Brain microvascular endothelial cell (primary cell): ENCODE measurements at regions not wholly inside any gene's neighbourhood (a gene's known extent, or its start where the extent isn't known, plus 50 kb on each side); places are given as distances from the start of the nearest gene placed in this dataset.

Source experiments
- DNase-seq: peaks from one replicate; pipeline ENCODE4 v3.0.0-alpha.2; 2020
- H3K27ac ChIP-seq: fragments of 250-450 bp; sonication (Bioruptor Pico); 2 replicates; pipeline ENCODE4 v1.5.1; 2020; ENCODE audit warnings: mild to moderate bottlenecking, moderate library complexity
- H3K27me3 ChIP-seq: fragments of 250-450 bp; sonication (Bioruptor Pico); replicated peaks from 2 replicates; pipeline ENCODE4 v1.5.1; 2020; ENCODE audit warnings: mild to moderate bottlenecking
- H3K36me3 ChIP-seq: fragments of 250-450 bp; sonication (Bioruptor Pico); replicated peaks from 2 replicates; pipeline ENCODE4 v1.5.1; 2020; ENCODE audit warnings: mild to moderate bottlenecking
- H3K4me3 ChIP-seq: 2 replicates; pipeline ENCODE4 v1.5.1; 2011; ENCODE audit warnings: low read depth, mild to moderate bottlenecking, control low read depth, low read length, moderate library complexity
- CTCF ChIP-seq: IDR thresholded peaks from 2 replicates; pipeline ENCODE4 v1.5.1; 2011; ENCODE audit warnings: low read depth, mild to moderate bottlenecking, moderate library complexity, low read length, control low read depth, inconsistent platforms; ENCODE audit errors: missing control alignments
- in situ Hi-C: cut with HindIII; loops from 2 replicates; pipeline ENCODE4 v1.10.0; 2017; ENCODE audit warnings: low sequenced_read_pairs, low pct_ligation_motif_present

GRCh38 chr3:66719796-66720356 is 219.1 kb upstream of the LRIG1 start:
- no peak overlapping the region for H3K4me3 ChIP-seq
- in situ Hi-C loops: no loop called here
- H3K36me3 ChIP-seq: no peaks in the 10 kb centered on the region
- TF ChIP-seq CTCF: no peak
- H3K27me3 ChIP-seq: no peaks in the 10 kb centered on the region
- DNase-seq: no peak
- H3K27ac ChIP-seq: no peak overlapping the region

GRCh38 chr3:66720508-66720907 is 219.7 kb upstream of the LRIG1 start:
- Histone ChIP-seq H3K27ac (no peak overlapping the region), H3K36me3 (no peaks in the 10 kb centered on the region), H3K4me3 (no peak overlapping the region), H3K27me3 (no peaks in the 10 kb centered on the region)
- TF ChIP-seq CTCF: no peak
- no peak for DNase-seq
- in situ Hi-C loops: no loop called here

GRCh38 chr3:66722675-66723074 is 221.9 kb upstream of the LRIG1 start:
- Histone ChIP-seq H3K36me3 (no peaks in the 10 kb centered on the region), H3K27ac (peak overlapping the region; percentile 45), H3K27me3 (no peaks in the 10 kb centered on the region), H3K4me3 (no peak overlapping the region)
- TF ChIP-seq CTCF: no peak
- in situ Hi-C loops: no loop called here
- DNase-seq: peak; percentile 75

DNA sequence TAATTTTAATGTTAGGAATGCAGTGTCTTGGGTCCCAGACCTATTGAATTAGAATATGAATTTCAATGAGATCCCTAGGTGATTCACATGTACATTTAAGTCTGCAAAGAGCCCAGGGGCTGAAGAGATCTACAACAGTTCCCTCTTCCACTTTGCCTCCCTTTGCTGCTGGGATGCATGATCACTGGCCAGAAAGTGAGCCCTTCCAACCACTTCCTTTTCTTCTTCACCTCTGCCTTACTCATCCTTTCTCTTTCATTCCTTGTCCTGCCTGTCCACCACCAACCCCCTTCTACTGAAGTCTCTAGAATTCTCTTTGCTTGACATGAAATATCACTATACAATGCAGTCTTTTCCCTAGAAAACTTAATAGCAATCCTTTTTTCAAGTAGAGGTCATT is 222.4 kb upstream of the LRIG1 start:
- in situ Hi-C loops: no loop called here
- Histone ChIP-seq H3K27ac (peak overlapping the region; percentile 45), H3K27me3 (no peaks in the 10 kb centered on the region), H3K36me3 (no peaks in the 10 kb centered on the region), H3K4me3 (no peak overlapping the region)
- TF ChIP-seq CTCF: no peak
- peak; percentile 4 for DNase-seq

DNA sequence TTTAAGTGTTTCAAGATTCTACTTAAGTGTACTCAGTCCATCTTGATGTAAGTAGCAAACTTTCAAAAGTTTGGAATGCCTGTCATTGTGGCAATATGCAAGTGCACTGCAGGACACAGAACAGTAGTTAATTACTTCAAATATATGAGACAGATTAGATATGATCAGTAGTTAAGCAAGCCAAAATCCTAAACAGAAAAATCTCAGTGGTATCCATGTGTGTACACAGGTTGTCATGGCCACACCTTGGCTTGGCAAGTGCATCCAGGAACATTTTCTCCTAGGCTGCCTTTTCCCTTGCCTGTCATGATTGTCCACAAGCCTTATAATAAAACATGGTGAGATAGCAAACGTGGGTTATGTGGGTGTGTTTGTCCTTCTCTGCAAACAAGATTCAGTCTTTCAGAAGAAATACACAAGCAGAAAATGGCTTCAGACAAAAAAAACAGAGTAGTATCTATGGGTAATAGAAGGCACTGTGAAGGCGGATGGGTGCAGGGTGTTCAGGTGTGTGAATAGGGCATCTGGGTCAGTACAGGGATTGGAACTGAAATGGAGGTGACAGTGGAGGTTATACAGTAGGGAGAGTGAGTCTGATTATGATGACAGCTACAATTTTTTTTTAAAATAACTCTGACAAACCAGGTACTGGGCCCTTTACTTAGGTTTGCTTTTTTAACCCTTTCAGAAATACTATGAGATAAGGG is 229.0 kb upstream of the LRIG1 start:
- no peak for DNase-seq
- no peak overlapping the region for H3K4me3 ChIP-seq
- H3K27ac ChIP-seq: no peak overlapping the region
- no peak for TF ChIP-seq CTCF
- no peaks in the 10 kb centered on the region for H3K36me3 ChIP-seq
- H3K27me3 ChIP-seq: no peaks in the 10 kb centered on the region
- in situ Hi-C loops: no loop called here
